ENCODE measurements at regions not wholly inside any gene's neighbourhood (a gene's known extent, or its start where the extent isn't known, plus 50 kb on each side); places are given as distances from the start of the nearest gene placed in this dataset.

- no peak for TF ChIP-seq JUN (IDR thresholded peaks at IDR 0.05; ENCODE audit: low read depth, low read length)
- no peak for TF ChIP-seq CTCF (IDR thresholded peaks at IDR 0.05; ENCODE audit: control extremely low read depth in 1 of 3, insufficient read depth in 1 of 3, low read depth in 1 of 3, low read length in 3 of 3)
- no peak for TF ChIP-seq EP300 (IDR thresholded peaks at IDR 0.05; ENCODE audit: borderline replicate concordance in 1 of 2, low read depth in 2 of 2, low read length in 2 of 2)
- no peak for TF ChIP-seq MAX (IDR thresholded peaks at IDR 0.05)
- no peak for TF ChIP-seq RNF2 (IDR thresholded peaks at IDR 0.05; ENCODE audit: borderline replicate concordance, low read depth, low read length, missing control alignments, poor library complexity, severe bottlenecking)
Measured at GRCh38 chr10:83367036-83367435, 772.3 kb upstream of the GHITM start.
